HFFc6 (cell line): ENCODE measurements at regions not wholly inside any gene's neighbourhood (a gene's known extent, or its start where the extent isn't known, plus 50 kb on each side); places are given as distances from the start of the nearest gene placed in this dataset.

Experiments used
- DNase-seq: peaks from one replicate; pipeline ENCODE4 v3.0.0-alpha.2; 2018
- H3K27ac Mint-ChIP-seq: 2 replicates; pipeline ENCODE4 v1.8.0; 2020; ENCODE audit warnings: mild to moderate bottlenecking, mixed read lengths
- H3K27me3 Mint-ChIP-seq: 2 replicates; pipeline ENCODE4 v1.8.0; 2021; ENCODE audit warnings: mild to moderate bottlenecking, moderate library complexity, mixed read lengths; ENCODE audit not compliant: insufficient read depth
- H3K36me3 Mint-ChIP-seq: 2 replicates; pipeline ENCODE4 v1.8.0; 2021; ENCODE audit warnings: low read depth, mixed read lengths
- H3K4me1 Mint-ChIP-seq: 2 replicates; pipeline ENCODE4 v1.8.0; 2020; ENCODE audit warnings: low read depth, mixed read lengths
- H3K4me3 Mint-ChIP-seq: 2 replicates; pipeline ENCODE4 v1.8.0; 2020; ENCODE audit warnings: mild to moderate bottlenecking, moderate library complexity, mixed read lengths
- H3K9me3 Mint-ChIP-seq: 2 replicates; pipeline ENCODE4 v1.8.0; 2020; ENCODE audit warnings: mild to moderate bottlenecking, mixed read lengths
- TF ChIP-seq, protein P1 (sequence below): fragments of 200-600 bp; sonication (generic); IDR thresholded peaks from 2 replicates; pipeline ENCODE4 v1.5.0; 2021; ENCODE audit warnings: antibody characterized with exemption, mild to moderate bottlenecking

DNA sequence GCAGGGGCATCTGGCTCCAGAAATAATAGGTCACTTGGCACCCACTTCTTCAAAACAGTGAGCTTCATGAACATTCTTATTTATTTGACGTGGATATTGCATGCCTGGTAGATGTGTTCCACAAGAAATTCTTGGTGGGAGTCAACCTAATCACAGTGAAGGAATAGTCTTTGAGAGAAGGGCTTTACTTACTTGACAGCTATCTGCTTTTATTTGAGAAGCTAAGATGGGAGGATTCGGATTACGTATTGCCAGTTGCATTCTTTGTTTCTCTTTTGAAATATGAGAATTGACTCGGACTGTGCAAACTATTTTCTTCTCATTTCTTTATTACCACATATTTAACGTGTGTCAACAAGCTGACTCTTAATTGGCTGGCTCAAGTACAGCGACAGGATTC, 117.2 kb downstream of the FASLG start:
- 0 out of 2 replicates have a peak, but pooled peaks cover 2% of the 10 kb centered on the region for H3K27me3 Mint-ChIP-seq
- H3K9me3 Mint-ChIP-seq: no peaks in the 10 kb centered on the region
- TF ChIP-seq, protein P1, sequence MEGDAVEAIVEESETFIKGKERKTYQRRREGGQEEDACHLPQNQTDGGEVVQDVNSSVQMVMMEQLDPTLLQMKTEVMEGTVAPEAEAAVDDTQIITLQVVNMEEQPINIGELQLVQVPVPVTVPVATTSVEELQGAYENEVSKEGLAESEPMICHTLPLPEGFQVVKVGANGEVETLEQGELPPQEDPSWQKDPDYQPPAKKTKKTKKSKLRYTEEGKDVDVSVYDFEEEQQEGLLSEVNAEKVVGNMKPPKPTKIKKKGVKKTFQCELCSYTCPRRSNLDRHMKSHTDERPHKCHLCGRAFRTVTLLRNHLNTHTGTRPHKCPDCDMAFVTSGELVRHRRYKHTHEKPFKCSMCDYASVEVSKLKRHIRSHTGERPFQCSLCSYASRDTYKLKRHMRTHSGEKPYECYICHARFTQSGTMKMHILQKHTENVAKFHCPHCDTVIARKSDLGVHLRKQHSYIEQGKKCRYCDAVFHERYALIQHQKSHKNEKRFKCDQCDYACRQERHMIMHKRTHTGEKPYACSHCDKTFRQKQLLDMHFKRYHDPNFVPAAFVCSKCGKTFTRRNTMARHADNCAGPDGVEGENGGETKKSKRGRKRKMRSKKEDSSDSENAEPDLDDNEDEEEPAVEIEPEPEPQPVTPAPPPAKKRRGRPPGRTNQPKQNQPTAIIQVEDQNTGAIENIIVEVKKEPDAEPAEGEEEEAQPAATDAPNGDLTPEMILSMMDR: no peak
- DNase-seq: no peak
- no peak overlapping the region for H3K4me3 Mint-ChIP-seq
- peaks cover 12% of the 10 kb centered on the region for H3K4me1 Mint-ChIP-seq
- no peaks in the 10 kb centered on the region for H3K36me3 Mint-ChIP-seq
- no peak overlapping the region for H3K27ac Mint-ChIP-seq

DNA sequence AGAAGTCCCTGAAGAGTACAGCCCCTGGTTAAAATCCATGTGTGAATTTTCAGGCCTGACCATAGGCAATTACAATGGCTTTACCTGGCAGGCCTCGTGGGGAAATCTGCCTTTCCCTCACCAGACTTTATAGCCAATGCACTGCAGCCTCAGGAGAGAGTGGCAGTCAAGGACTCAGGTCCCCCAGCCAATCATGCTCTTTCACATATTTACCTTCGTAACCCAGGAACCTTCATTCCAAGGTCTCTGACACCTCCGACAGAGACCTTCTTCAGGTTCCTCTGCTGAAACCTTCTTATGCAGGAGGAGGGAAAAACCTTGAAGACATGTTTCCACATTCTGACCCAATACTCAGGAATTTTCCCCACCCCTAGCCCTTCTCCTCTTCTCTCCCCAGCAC, 118.9 kb downstream of the FASLG start:
- no peak for DNase-seq
- peaks cover 12% of the 10 kb centered on the region for H3K4me1 Mint-ChIP-seq
- no peak overlapping the region for H3K27ac Mint-ChIP-seq
- TF ChIP-seq, protein P1: no peak
- H3K36me3 Mint-ChIP-seq: peaks cover 3% of the 10 kb centered on the region
- H3K9me3 Mint-ChIP-seq: peaks cover 2% of the 10 kb centered on the region
- 0 out of 2 replicates have a peak, but pooled peaks cover 2% of the 10 kb centered on the region for H3K27me3 Mint-ChIP-seq
- no peak overlapping the region for H3K4me3 Mint-ChIP-seq

DNA sequence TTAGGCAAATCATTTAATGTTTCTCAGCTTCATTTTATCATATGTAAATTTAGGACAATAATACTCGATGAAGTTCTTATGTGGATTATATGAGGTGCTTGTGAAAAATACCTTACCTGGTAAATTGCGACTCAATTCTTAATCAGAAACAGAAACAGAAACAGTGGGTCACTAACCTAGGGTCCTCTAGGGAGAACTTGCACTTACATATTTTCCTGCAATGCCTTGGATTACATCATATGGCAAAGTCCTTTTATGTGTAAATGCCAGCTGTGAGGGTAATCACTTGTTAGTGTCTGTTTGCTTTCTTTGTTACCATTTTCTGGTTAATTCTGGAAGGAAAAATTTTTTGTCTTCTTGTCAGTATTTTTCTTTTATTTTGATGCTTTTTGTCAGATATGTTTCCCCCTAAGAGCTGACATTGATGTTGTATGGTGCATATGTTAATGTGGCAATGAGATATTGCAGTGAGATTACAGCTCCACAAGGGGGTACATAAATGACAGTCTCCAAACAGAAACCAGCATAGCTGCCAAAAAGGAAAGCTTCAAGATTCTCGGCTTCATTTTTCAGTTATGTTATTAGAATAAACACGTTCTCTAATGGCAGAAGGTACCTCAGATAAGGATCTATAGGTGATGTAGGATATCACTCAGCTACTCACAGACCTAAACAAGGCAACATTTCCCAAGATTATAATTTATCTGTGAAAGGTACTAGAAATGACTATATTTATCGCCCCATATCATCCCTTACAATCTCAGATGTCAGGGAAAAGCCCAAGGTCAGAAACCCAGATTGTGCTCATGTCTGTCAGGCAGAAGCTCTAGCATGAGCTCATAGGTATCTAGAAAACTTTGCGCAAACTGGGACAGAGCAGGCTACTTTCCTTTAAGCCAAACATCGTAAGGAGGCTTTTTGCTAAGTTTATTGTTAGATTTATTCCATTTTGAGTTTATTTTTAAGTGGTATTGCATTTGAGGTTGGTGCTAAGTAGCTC, 119.9 kb downstream of the FASLG start:
- no peak for DNase-seq

DNA sequence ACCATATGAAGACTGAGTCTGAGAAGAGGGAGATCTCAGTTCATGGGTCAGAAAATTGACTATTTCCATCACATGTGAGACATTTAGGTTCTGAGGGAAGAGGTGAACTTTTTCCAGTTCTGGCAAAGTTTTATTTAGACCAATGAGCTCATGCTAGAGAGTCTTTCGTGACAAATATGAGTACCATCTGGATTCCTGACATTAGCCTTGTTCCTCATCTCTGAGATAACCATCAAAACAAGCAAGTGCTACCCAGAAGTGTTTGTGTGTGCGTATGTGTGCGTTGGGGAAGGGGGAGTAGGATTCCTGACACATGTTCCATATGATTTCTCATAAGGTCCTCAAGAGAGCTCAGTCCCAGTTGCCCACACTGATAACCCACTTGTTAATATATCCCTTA, 120.6 kb downstream of the FASLG start:
- H3K4me3 Mint-ChIP-seq: no peak overlapping the region
- peaks cover 7% of the 10 kb centered on the region for H3K36me3 Mint-ChIP-seq
- peak; percentile 6 for DNase-seq
- TF ChIP-seq, protein P1: no peak
- no peak overlapping the region for H3K27ac Mint-ChIP-seq
- peaks cover 12% of the 10 kb centered on the region for H3K4me1 Mint-ChIP-seq
- 0 out of 2 replicates have a peak, but pooled peaks cover 2% of the 10 kb centered on the region for H3K27me3 Mint-ChIP-seq
- peaks cover 13% of the 10 kb centered on the region for H3K9me3 Mint-ChIP-seq

More for the DNA sequence above, 119.9 kb downstream of the FASLG start:
- Mint-ChIP-seq H3K36me3 (peaks cover 7% of the 10 kb centered on the region), H3K4me3 (peak overlapping the region; percentile 33; the same call in 1 of the 2 replicates), H3K4me1 (peaks cover 12% of the 10 kb centered on the region), H3K27ac (no peak overlapping the region), H3K9me3 (peaks cover 12% of the 10 kb centered on the region), H3K27me3 (0 out of 2 replicates have a peak, but pooled peaks cover 2% of the 10 kb centered on the region)
- TF ChIP-seq, protein P1: peak; percentile 39

DNA sequence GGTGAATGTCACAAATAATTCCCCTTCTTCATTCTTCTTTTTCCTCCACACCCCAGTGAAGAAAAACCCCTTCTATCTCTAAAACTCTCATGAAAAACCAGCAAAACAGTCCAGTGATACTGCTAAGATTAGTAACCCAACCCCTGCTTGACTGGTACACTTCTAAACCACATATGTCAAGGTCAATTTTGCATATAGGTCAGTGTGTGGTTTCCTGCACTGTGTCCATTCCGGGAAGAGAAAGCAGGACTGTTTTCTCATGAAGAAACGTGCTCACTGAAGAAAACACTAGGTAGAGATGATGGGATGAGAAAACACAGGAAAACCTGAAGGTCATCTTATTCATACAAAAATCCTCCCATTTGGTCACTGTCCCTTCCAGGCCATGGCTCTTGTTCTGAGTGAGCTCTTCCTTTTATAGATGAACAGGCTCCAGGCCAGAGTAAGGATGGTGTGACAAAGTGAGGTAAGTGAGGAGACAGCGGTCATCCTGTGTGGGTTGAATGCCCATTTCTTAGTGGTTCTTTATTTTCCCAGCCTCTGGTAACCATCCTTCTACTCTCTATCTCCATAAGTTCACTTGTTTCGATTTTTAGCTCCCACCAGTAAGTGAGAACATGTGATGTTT, 122.7 kb downstream of the FASLG start:
- Mint-ChIP-seq H3K9me3 (peaks cover 13% of the 10 kb centered on the region), H3K27me3 (peaks cover 5% of the 10 kb centered on the region), H3K27ac (no peak overlapping the region), H3K4me1 (peaks cover 12% of the 10 kb centered on the region), H3K4me3 (no peak overlapping the region), H3K36me3 (peaks cover 7% of the 10 kb centered on the region)
- DNase-seq: no peak
- TF ChIP-seq, protein P1: no peak
